Rectal smooth muscle tissue (tissue), 1 donor: ENCODE measurements at regions not wholly inside any gene's neighbourhood (a gene's known extent, or its start where the extent isn't known, plus 50 kb on each side); places are given as distances from the start of the nearest gene placed in this dataset.
"Not testable (repeated sequence)": the region's sequence is repeated elsewhere in the genome, so short reads cannot be mapped to it uniquely, and the experiment has no call there.

ENCODE experiments used
- H3K27ac ChIP-seq: one replicate; pipeline ENCODE4 v1.7.0; 2013; ENCODE audit warnings: low read depth, low read length, inconsistent platforms
- H3K27me3 ChIP-seq: one replicate; pipeline ENCODE4 v1.7.0; 2013; ENCODE audit warnings: low read length; ENCODE audit not compliant: control insufficient read depth, insufficient read depth
- H3K36me3 ChIP-seq: one replicate; pipeline ENCODE4 v1.7.0; 2013; ENCODE audit warnings: low read length; ENCODE audit not compliant: control insufficient read depth, insufficient read depth
- H3K4me1 ChIP-seq: one replicate; pipeline ENCODE4 v1.7.0; 2013; ENCODE audit warnings: low read length; ENCODE audit not compliant: control insufficient read depth, insufficient read depth
- H3K4me3 ChIP-seq: one replicate; pipeline ENCODE4 v1.7.0; 2013; ENCODE audit warnings: low read length
- H3K9ac ChIP-seq: one replicate; pipeline ENCODE4 v1.7.0; 2013; ENCODE audit warnings: low read length

- Histone ChIP-seq H3K4me1 (no peaks in the 10 kb centered on the region), H3K27me3 (no peaks in the 10 kb centered on the region), H3K9ac (no peak overlapping the region), H3K36me3 (peaks cover 7% of the 10 kb centered on the region), H3K27ac (no peak overlapping the region), H3K4me3 (no peak overlapping the region)
Observed at GRCh38 chr6:144475411-144475810, 190.3 kb downstream of the UTRN start.

DNA sequence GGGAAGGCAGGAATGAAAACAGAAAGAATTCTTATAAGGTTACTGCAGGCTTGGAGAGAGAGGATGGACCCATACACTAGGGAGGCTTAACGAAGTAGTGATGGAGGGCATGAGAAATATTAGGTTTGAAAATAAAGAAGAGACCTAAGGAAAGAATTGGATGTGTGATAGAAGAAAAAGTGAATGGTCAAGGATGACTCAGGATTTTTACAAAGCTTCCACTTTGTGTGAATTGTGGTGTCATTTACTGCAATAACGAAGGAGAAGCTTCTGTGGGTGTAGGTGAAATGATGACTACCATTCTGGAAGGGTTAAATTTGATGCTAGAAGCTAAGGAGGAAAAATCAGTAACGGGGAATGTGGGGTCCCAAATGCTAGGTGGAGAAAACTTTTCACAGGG, 191.2 kb downstream of the UTRN start:
- no peak overlapping the region for H3K27ac ChIP-seq
- no peaks in the 10 kb centered on the region for H3K4me1 ChIP-seq
- no peak overlapping the region for H3K4me3 ChIP-seq
- no peak overlapping the region for H3K9ac ChIP-seq
- H3K36me3 ChIP-seq: peaks cover 7% of the 10 kb centered on the region
- no peaks in the 10 kb centered on the region for H3K27me3 ChIP-seq

GRCh38 chr6:144477396-144477795, 192.3 kb downstream of the UTRN start:
- Histone ChIP-seq H3K9ac (no peak overlapping the region), H3K4me3 (no peak overlapping the region), H3K36me3 (peaks cover 7% of the 10 kb centered on the region), H3K4me1 (no peaks in the 10 kb centered on the region), H3K27ac (no peak overlapping the region), H3K27me3 (no peaks in the 10 kb centered on the region)

- peaks cover 7% of the 10 kb centered on the region for H3K36me3 ChIP-seq
- H3K27ac ChIP-seq: no peak overlapping the region
- H3K4me1 ChIP-seq: no peaks in the 10 kb centered on the region
Observed at GRCh38 chr6:144477856-144478255, 192.7 kb downstream of the UTRN start.

DNA sequence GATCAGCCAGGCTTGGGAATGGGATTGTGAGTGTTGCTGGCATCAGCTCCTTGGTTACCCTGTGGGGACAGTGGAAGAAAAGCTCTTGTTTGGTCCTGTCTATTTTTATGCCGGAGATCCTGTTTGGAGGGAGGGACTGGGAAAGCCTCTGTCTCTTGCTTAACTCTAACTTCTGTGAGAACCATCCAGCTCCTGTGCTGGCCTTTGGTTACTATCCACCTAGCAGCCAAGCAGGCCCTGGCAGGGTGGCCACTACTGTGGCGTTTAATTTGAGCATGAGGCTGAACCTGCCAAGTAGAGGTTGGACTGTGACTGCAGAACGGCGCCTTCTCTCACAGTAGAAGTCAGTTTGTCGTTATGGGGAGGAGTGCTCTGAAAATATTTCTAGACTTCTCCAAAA, 193.3 kb downstream of the UTRN start:
- Histone ChIP-seq H3K9ac (no peak overlapping the region), H3K4me3 (no peak overlapping the region), H3K27ac (no peak overlapping the region), H3K4me1 (no peaks in the 10 kb centered on the region), H3K27me3 (no peaks in the 10 kb centered on the region), H3K36me3 (peaks cover 7% of the 10 kb centered on the region)

More at GRCh38 chr6:144477856-144478255, 192.7 kb downstream of the UTRN start:
- Histone ChIP-seq H3K4me3 (no peak overlapping the region), H3K27me3 (no peaks in the 10 kb centered on the region), H3K9ac (no peak overlapping the region)

DNA sequence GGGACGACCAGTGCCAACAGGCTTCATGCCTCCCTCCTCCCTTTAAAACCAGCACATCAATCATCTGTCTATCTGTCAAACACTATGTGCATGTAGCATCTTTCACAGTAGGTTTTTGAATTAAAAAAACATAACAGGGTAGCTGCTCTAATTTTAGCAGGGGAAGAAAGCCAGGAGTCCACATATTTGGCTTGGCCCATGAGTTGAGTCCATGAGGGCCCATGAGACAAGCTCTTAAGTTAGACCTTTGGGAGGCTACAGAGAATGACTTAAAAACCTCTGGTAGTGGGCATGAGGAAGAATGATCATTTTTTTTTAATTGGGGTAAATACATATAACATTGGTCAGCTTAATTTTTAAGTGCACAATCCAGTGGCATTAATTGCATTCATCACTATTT, 194.9 kb downstream of the UTRN start:
- Histone ChIP-seq H3K9ac (no peak overlapping the region), H3K4me1 (no peaks in the 10 kb centered on the region), H3K27ac (no peak overlapping the region), H3K27me3 (no peaks in the 10 kb centered on the region), H3K4me3 (no peak overlapping the region), H3K36me3 (peaks cover 3% of the 10 kb centered on the region)

DNA sequence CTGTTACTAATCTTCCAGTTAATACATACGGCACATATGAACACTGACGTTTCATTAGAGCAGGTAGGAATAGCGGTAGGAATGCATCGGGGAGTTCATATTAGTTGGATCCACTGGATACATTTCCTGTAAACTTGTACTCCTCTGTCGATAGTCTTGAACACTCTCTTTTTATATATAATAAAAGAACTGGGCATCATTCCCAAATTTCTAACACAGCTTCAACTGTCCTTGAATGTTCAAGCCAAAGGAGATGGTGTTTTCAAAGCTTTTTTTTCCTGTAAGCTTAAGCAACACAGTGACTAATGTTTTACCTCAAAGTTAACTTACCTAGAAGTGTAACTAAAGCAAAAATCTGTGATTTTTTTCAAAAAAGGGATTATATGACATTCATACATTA, 195.3 kb downstream of the UTRN start:
- Histone ChIP-seq H3K9ac (no peak overlapping the region), H3K4me3 (no peak overlapping the region), H3K27ac (no peak overlapping the region), H3K4me1 (no peaks in the 10 kb centered on the region), H3K27me3 (no peaks in the 10 kb centered on the region), H3K36me3 (peaks cover 2% of the 10 kb centered on the region)

DNA sequence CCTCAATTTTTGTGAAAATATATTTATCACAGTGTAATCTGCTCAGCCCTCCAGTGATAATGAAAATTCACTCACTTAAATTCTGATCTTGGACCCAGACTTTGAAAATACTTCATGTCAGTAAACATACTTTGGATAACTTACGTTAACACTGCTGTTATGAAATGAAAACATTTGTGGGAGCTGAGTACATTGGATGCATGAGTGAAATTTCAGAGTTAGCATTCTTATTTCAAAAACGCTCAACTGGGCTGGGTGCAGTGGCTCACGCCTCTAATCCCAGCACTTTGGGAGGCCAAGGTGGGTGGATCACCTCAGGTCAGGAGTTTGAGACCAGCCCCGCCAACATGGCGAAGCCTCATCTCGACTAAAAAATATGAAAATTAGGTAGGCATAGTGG, 196.4 kb downstream of the UTRN start:
- Histone ChIP-seq H3K4me3 (no peak overlapping the region), H3K27me3 (no peaks in the 10 kb centered on the region), H3K27ac (no peak overlapping the region), H3K9ac (no peak overlapping the region), H3K36me3 (peaks cover 5% of the 10 kb centered on the region), H3K4me1 (no peaks in the 10 kb centered on the region)

GRCh38 chr6:144482142-144482541, 197.0 kb downstream of the UTRN start:
- Histone ChIP-seq H3K9ac (no peak overlapping the region), H3K27me3 (no peaks in the 10 kb centered on the region), H3K4me1 (no peaks in the 10 kb centered on the region), H3K27ac (no peak overlapping the region), H3K4me3 (no peak overlapping the region), H3K36me3 (peaks cover 5% of the 10 kb centered on the region)

- Histone ChIP-seq H3K36me3 (peaks cover 14% of the 10 kb centered on the region), H3K27me3 (no peaks in the 10 kb centered on the region), H3K27ac (no peak overlapping the region), H3K9ac (no peak overlapping the region), H3K4me1 (no peaks in the 10 kb centered on the region), H3K4me3 (no peak overlapping the region)
Observed at GRCh38 chr6:144485531-144485930, 200.4 kb downstream of the UTRN start.

- H3K9ac ChIP-seq: no peak overlapping the region
- no peaks in the 10 kb centered on the region for H3K4me1 ChIP-seq
- no peak overlapping the region for H3K27ac ChIP-seq
- no peak overlapping the region for H3K4me3 ChIP-seq
- no peaks in the 10 kb centered on the region for H3K27me3 ChIP-seq
- H3K36me3 ChIP-seq: peaks cover 19% of the 10 kb centered on the region
Observed at GRCh38 chr6:144488590-144488989, 203.5 kb downstream of the UTRN start.

DNA sequence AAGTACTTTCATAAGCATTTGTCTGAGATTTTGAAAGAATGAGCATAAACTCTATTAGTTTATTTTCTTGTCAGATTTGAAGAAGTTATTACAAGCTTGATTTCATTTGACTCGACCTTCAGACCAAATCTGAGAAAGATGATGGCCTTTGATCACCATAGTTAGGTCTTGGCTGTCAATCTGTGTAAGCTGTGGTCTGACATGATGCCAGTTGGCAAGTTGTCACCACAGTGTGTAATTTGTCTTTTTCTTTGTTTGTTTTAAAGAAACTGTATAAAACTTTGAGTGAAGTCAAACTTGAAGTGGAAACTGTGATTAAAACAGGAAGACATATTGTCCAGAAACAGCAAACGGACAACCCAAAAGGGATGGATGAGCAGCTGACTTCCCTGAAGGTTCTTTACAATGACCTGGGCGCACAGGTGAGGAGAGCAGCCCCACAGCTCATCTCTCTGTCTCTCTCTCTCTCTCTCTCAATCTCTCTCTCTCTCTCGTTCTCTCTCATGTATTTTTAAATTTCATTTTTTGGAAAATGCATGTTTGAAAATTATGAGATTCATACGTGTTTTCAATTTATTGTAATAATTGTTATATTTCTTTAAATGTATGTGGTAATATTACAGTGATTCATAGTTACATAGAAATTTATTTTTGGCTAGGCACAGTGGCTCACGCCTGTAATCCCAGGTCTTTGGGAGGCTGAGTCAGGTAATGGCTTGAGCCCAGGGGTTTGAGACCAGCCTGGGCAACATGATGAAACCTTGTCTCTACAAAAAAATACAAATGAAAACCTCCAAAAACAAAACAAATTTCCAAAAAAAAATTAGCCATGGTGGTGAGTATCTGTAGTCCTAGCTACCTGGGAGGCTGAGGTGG, 208.1 kb downstream of the UTRN start:
- H3K27ac ChIP-seq: no peak overlapping the region
- no peak overlapping the region for H3K9ac ChIP-seq
- H3K36me3 ChIP-seq: peaks cover 18% of the 10 kb centered on the region

GRCh38 chr6:144495076-144495475, 209.9 kb downstream of the UTRN start:
- H3K9ac ChIP-seq, H3K27me3 ChIP-seq, H3K4me3 ChIP-seq, H3K4me1 ChIP-seq, H3K27ac ChIP-seq: not testable (repeated sequence)
- peaks cover 13% of the 10 kb centered on the region for H3K36me3 ChIP-seq

More for the DNA sequence above, 208.1 kb downstream of the UTRN start:
- H3K27me3 ChIP-seq: no peaks in the 10 kb centered on the region
- no peak overlapping the region for H3K4me3 ChIP-seq
- no peaks in the 10 kb centered on the region for H3K4me1 ChIP-seq
